ENCODE measurements at regions not wholly inside any gene's neighbourhood (a gene's known extent, or its start where the extent isn't known, plus 50 kb on each side); places are given as distances from the start of the nearest gene placed in this dataset.

DNA sequence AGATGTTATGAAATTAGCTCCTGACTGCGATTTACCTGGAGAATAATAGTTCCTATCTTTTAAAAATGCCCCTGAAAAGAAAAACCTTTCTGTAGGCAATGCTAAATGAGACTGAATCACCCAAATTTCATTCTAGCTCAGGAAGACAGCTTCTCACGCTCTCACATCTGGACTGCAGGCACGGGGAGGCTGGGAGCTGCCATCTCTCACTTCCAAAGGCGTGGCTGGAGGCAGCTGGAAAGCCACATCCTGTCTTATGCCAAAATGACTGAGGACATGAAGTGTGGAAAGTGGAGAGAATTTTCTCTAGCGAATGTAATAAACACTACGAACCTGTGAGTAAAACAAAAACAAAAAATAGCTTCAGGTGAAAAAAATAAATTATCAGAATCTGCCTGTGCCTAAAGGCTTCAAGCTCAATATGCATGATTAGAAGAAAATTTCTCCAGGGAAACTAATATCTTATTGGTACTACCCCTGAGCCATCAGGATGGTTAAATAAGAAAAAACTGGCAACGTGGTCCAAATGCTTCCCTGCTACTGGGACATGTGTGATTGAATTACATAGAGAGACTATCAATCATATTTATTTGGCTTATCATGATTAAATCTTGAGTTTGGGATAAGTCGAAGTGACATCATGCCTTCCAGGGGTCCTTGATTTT, 58.1 kb upstream of the UBL3 start:
- Histone ChIP-seq H3K9me3 (ENCODE audit: control insufficient read depth in 2 of 3, insufficient read depth in 1 of 3, low read length in 3 of 3) (no peaks in the 10 kb centered on the region), H3K36me3 (ENCODE audit: control insufficient read depth in 2 of 3, insufficient read depth in 3 of 3, low read length in 3 of 3) (no peaks in the 10 kb centered on the region), H3K27ac (ENCODE audit: low read depth in 2 of 2, low read length in 2 of 2) (no peak overlapping the region), H3K4me1 (ENCODE audit: control insufficient read depth in 2 of 3, insufficient read depth in 2 of 3, low read depth in 1 of 3, low read length in 3 of 3) (no peaks in the 10 kb centered on the region), H3K9ac (ENCODE audit: low read length in 3 of 3) (no peak overlapping the region), H3K4me3 (ENCODE audit: low read length in 3 of 3) (no peak overlapping the region), H3K27me3 (ENCODE audit: control insufficient read depth, insufficient read depth, low read length) (no peaks in the 10 kb centered on the region)
- FAIRE-seq: no peak
- DNase-seq: no peak
- intact Hi-C loops (cut with DNase I): no loop called here
- TF ChIP-seq, protein P1, sequence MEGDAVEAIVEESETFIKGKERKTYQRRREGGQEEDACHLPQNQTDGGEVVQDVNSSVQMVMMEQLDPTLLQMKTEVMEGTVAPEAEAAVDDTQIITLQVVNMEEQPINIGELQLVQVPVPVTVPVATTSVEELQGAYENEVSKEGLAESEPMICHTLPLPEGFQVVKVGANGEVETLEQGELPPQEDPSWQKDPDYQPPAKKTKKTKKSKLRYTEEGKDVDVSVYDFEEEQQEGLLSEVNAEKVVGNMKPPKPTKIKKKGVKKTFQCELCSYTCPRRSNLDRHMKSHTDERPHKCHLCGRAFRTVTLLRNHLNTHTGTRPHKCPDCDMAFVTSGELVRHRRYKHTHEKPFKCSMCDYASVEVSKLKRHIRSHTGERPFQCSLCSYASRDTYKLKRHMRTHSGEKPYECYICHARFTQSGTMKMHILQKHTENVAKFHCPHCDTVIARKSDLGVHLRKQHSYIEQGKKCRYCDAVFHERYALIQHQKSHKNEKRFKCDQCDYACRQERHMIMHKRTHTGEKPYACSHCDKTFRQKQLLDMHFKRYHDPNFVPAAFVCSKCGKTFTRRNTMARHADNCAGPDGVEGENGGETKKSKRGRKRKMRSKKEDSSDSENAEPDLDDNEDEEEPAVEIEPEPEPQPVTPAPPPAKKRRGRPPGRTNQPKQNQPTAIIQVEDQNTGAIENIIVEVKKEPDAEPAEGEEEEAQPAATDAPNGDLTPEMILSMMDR (IDR thresholded peaks at IDR 0.05; ENCODE audit: borderline replicate concordance, extremely low read depth, insufficient read depth): no peak

DNA sequence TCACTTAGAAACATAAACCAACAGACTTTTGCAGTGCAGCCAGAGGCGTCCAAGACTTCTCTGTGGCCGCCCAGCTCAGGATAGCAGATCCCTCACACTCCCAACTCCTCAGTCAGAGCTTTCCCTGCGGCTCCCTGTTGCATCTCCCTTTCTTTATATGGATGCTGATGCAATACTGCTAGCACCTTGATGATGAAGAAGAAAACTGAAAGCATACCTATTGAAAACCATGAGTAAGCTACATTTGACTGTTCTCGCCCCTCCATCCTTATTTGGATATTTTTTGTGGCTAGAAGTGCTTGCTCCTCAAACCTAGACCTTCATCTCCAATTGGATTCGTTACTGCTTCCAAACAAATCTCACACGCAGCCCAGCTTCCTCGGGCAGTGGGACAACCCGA, 57.3 kb upstream of the UBL3 start:
- Histone ChIP-seq H3K27ac (ENCODE audit: low read depth in 2 of 2, low read length in 2 of 2) (no peak overlapping the region), H3K27me3 (ENCODE audit: control insufficient read depth, insufficient read depth, low read length) (no peaks in the 10 kb centered on the region), H3K9me3 (ENCODE audit: control insufficient read depth in 2 of 3, insufficient read depth in 1 of 3, low read length in 3 of 3) (no peaks in the 10 kb centered on the region), H3K4me3 (ENCODE audit: low read length in 3 of 3) (no peak overlapping the region), H3K36me3 (ENCODE audit: control insufficient read depth in 2 of 3, insufficient read depth in 3 of 3, low read length in 3 of 3) (no peaks in the 10 kb centered on the region), H3K4me1 (ENCODE audit: control insufficient read depth in 2 of 3, insufficient read depth in 2 of 3, low read depth in 1 of 3, low read length in 3 of 3) (no peaks in the 10 kb centered on the region), H3K9ac (ENCODE audit: low read length in 3 of 3) (no peak overlapping the region)
- no peak for DNase-seq
- TF ChIP-seq, protein P1 (IDR thresholded peaks at IDR 0.05; ENCODE audit: borderline replicate concordance, extremely low read depth, insufficient read depth): no peak
- no peak for FAIRE-seq
- intact Hi-C loops (cut with DNase I): no loop called here

DNA sequence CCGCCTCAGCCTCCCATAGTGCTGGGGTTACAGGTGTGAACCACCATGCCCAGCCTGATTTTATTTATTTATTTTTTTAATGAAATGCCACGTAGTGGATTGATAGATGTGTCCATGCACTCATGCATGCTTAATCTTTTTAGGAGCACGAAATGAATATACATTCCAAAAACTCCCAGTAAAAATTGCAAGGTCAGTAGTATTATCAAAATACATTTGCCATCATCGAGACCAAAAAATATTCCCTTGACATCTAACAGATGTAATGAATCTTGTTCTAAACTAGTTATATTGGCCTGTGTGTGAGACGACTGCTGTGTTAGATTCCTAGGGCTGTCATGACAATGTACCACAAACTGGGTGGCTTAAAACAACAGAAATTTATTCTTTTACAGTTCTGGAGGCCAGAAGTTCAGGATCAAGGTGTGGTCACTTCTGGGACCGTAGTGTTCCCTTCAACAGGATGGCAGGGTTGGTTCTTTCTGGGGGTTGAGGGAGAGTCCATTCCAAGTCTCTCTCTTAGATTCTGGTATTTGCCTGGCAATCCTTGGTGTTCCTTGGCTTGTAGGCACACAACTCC, 56.1 kb upstream of the UBL3 start:
- H3K27me3 ChIP-seq (ENCODE audit: control insufficient read depth, insufficient read depth, low read length): no peaks in the 10 kb centered on the region
- DNase-seq: no peak
- no peak overlapping the region for H3K4me3 ChIP-seq (ENCODE audit: low read length in 3 of 3)
- H3K27ac ChIP-seq (ENCODE audit: low read depth in 2 of 2, low read length in 2 of 2): no peak overlapping the region
- H3K36me3 ChIP-seq (ENCODE audit: control insufficient read depth in 2 of 3, insufficient read depth in 3 of 3, low read length in 3 of 3): no peaks in the 10 kb centered on the region
- no peak for FAIRE-seq
- no peaks in the 10 kb centered on the region for H3K9me3 ChIP-seq (ENCODE audit: control insufficient read depth in 2 of 3, insufficient read depth in 1 of 3, low read length in 3 of 3)
- no peaks in the 10 kb centered on the region for H3K4me1 ChIP-seq (ENCODE audit: control insufficient read depth in 2 of 3, insufficient read depth in 2 of 3, low read depth in 1 of 3, low read length in 3 of 3)
- H3K9ac ChIP-seq (ENCODE audit: low read length in 3 of 3): no peak overlapping the region
- intact Hi-C loops (cut with DNase I): no loop called here
- TF ChIP-seq, protein P1 (IDR thresholded peaks at IDR 0.05; ENCODE audit: borderline replicate concordance, extremely low read depth, insufficient read depth): no peak

Data from kidney (tissue), 13 donors.